ENCODE measurements at regions not wholly inside any gene's neighbourhood (a gene's known extent, or its start where the extent isn't known, plus 50 kb on each side); places are given as distances from the start of the nearest gene placed in this dataset.

DNA sequence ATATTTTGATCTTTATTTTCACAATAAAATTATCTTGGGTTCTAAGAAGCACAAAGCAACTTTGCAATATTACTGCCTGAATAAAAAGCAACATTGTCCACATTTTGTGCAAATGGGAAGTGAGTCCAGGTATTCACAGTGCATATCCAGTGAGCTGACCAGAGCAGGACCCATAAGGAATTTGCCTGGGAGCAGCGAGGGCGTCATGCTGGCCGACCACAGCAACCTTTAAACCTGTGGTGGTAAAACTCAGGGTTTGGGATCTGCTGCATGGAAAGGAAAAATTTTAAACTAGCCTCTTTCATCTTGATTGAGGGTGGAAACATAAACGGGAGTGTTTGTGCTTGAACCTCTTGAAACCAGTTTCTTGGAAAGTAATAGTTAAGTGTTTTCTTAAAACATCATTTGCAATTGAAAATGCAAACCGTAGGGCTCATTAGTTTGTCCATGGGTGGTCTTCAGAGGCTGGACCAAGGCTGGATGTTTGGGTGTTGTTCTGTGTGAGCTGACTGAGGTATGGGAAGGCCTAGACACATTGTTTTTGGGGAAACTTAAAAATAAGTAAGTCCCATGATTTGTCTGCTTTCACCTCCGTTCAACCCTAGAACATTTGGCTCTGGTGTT, 85.0 kb upstream of the ANKH start:
- TF ChIP-seq EGR1 (IDR thresholded peaks at IDR 0.05) (no peak), CREB1 (IDR thresholded peaks at IDR 0.05; ENCODE audit: low read depth) (no peak), TAF1 (IDR thresholded peaks at IDR 0.05; ENCODE audit: low read depth) (no peak)

DNA sequence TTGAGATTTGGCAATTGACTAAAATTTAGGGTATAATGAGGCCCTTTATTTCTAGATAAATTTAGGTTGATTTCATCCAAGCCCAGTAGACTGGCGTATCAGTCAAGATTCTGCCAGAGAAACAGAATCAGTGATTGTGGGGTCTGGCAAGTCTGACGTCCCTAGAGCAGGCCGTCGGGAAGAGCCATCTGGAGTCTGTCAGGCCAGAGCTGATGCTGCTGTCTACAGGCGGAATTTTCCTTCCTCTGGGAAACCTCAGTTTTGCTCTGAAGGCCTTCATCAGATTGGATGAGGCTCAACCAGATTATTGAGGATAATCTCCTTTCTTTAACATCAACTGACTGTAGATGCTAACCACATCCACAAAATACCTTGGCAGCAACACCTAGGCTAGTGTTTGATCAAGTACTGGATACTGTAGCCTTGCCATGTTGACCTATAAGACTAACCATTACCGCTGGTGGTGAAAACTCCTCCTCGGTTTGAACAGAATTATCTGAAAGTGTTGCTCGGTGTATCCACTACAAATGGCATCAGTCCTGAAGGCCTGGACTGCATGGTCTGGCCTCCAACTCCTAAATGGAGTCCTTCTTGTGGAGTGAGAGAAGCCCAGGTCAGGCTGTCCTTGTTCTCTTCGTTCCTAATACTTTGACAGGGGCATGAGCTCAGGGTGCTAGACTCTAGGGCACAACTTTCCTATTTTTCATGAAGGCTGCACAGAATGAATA, 83.2 kb upstream of the ANKH start:
- no peak for TF ChIP-seq TEAD4 (IDR thresholded peaks at IDR 0.05)
- no peak for TF ChIP-seq NFIC (IDR thresholded peaks at IDR 0.05)
- no peak for TF ChIP-seq ZBTB7A (IDR thresholded peaks at IDR 0.05; ENCODE audit: low read depth)
- TF ChIP-seq EGR1 (IDR thresholded peaks at IDR 0.05): no peak
- no peak for TF ChIP-seq EP300 (IDR thresholded peaks at IDR 0.05; ENCODE audit: borderline replicate concordance)
- TF ChIP-seq, protein P1, sequence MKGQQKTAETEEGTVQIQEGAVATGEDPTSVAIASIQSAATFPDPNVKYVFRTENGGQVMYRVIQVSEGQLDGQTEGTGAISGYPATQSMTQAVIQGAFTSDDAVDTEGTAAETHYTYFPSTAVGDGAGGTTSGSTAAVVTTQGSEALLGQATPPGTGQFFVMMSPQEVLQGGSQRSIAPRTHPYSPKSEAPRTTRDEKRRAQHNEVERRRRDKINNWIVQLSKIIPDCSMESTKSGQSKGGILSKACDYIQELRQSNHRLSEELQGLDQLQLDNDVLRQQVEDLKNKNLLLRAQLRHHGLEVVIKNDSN (IDR thresholded peaks at IDR 0.05): no peak
- TF ChIP-seq RAD21 (IDR thresholded peaks at IDR 0.05; ENCODE audit: low read depth): no peak
- no peak for TF ChIP-seq YY1 (IDR thresholded peaks at IDR 0.05; ENCODE audit: low read depth)
- TF ChIP-seq TCF12 (IDR thresholded peaks at IDR 0.05; ENCODE audit: low read depth): no peak
- TF ChIP-seq CEBPB (IDR thresholded peaks at IDR 0.05): no peak
- TF ChIP-seq, protein P2, sequence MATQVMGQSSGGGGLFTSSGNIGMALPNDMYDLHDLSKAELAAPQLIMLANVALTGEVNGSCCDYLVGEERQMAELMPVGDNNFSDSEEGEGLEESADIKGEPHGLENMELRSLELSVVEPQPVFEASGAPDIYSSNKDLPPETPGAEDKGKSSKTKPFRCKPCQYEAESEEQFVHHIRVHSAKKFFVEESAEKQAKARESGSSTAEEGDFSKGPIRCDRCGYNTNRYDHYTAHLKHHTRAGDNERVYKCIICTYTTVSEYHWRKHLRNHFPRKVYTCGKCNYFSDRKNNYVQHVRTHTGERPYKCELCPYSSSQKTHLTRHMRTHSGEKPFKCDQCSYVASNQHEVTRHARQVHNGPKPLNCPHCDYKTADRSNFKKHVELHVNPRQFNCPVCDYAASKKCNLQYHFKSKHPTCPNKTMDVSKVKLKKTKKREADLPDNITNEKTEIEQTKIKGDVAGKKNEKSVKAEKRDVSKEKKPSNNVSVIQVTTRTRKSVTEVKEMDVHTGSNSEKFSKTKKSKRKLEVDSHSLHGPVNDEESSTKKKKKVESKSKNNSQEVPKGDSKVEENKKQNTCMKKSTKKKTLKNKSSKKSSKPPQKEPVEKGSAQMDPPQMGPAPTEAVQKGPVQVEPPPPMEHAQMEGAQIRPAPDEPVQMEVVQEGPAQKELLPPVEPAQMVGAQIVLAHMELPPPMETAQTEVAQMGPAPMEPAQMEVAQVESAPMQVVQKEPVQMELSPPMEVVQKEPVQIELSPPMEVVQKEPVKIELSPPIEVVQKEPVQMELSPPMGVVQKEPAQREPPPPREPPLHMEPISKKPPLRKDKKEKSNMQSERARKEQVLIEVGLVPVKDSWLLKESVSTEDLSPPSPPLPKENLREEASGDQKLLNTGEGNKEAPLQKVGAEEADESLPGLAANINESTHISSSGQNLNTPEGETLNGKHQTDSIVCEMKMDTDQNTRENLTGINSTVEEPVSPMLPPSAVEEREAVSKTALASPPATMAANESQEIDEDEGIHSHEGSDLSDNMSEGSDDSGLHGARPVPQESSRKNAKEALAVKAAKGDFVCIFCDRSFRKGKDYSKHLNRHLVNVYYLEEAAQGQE (IDR thresholded peaks at IDR 0.05; ENCODE audit: low read depth): no peak
- TF ChIP-seq, protein P3, sequence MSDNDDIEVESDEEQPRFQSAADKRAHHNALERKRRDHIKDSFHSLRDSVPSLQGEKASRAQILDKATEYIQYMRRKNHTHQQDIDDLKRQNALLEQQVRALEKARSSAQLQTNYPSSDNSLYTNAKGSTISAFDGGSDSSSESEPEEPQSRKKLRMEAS (IDR thresholded peaks at IDR 0.05): no peak
- TF ChIP-seq CREB1 (IDR thresholded peaks at IDR 0.05; ENCODE audit: low read depth): no peak
- TF ChIP-seq TAF1 (IDR thresholded peaks at IDR 0.05; ENCODE audit: low read depth): no peak

DNA sequence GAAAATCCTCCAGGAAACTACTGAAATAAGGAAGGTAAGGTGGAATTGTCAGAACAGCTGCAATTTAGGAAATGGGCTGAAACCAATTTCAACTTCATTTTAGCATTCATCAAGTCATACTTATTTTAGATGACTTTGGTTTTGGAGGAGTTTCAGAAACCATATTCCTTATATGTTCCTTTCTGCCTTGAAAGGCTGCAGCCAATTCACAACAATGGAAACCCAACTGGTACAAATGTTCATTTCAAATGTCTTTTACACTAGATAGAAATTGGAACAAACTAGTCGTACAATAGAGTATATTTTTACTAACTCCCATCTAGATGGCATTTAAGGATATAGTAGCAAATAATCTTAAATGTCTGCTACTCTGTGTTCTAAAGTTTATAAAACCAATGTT, 82.6 kb upstream of the ANKH start:
- TF ChIP-seq CEBPB (IDR thresholded peaks at IDR 0.05) (no peak), NFIC (IDR thresholded peaks at IDR 0.05) (no peak), TAF1 (IDR thresholded peaks at IDR 0.05; ENCODE audit: low read depth) (no peak), TEAD4 (IDR thresholded peaks at IDR 0.05) (no peak), CREB1 (IDR thresholded peaks at IDR 0.05; ENCODE audit: low read depth) (no peak), FOXM1 (IDR thresholded peaks at IDR 0.05; ENCODE audit: borderline replicate concordance, low read depth) (no peak), EP300 (IDR thresholded peaks at IDR 0.05; ENCODE audit: borderline replicate concordance) (no peak), TCF12 (IDR thresholded peaks at IDR 0.05; ENCODE audit: low read depth) (no peak), RAD21 (IDR thresholded peaks at IDR 0.05; ENCODE audit: low read depth) (no peak), YY1 (IDR thresholded peaks at IDR 0.05; ENCODE audit: low read depth) (no peak), EGR1 (IDR thresholded peaks at IDR 0.05) (no peak), ZBTB7A (IDR thresholded peaks at IDR 0.05; ENCODE audit: low read depth) (no peak)
- TF ChIP-seq, protein P3 (IDR thresholded peaks at IDR 0.05): no peak
- TF ChIP-seq, protein P1 (IDR thresholded peaks at IDR 0.05): no peak
- TF ChIP-seq, protein P2 (IDR thresholded peaks at IDR 0.05; ENCODE audit: low read depth): no peak

DNA sequence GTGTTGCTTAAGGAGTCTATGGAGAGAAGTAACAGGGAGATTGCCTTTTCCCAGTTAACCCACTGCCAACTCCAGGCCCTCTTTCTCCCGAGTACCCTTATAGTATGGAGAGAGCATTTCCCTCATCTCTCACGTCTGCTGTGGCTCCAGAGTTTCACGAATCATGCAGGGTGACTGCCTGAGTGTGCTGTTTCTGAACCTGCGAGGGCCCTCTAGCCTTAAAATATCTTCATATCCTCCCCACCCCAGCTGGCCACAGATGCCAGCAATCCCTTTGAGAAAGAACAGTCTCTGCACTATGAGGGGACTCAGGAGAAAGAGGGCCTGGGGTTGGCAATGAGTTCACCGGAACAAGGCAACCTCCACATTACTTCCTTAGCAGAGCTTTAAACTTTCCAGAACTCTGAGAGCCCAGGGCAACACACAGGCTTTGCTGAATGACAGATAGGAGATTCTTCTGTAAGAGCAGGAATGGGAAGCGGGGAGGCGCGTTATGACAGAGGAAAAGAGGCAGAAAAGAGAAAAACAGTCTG, 81.6 kb upstream of the ANKH start:
- TF ChIP-seq TCF12 (IDR thresholded peaks at IDR 0.05; ENCODE audit: low read depth) (no peak), EP300 (IDR thresholded peaks at IDR 0.05; ENCODE audit: borderline replicate concordance) (no peak), FOXM1 (IDR thresholded peaks at IDR 0.05; ENCODE audit: borderline replicate concordance, low read depth) (no peak), EGR1 (IDR thresholded peaks at IDR 0.05) (no peak), TAF1 (IDR thresholded peaks at IDR 0.05; ENCODE audit: low read depth) (no peak), ZBTB7A (IDR thresholded peaks at IDR 0.05; ENCODE audit: low read depth) (no peak)
- TF ChIP-seq, protein P2 (IDR thresholded peaks at IDR 0.05; ENCODE audit: low read depth): no peak

Measured in Ishikawa (cell line).